Stimulated activated CD4-positive, alpha-beta T cell treated with anti-CD3 and anti-CD28 coated beads, TNF-alpha, amount 100 ng/mL, for 48 hours (primary cell): ENCODE measurements at regions not wholly inside any gene's neighbourhood (a gene's known extent, or its start where the extent isn't known, plus 50 kb on each side); places are given as distances from the start of the nearest gene placed in this dataset.

Experiments used
- DNase-seq, 3 donors: peaks; one replicate each; pipeline ENCODE4 v3.0.0-alpha.2; 2020; ENCODE audit warnings: low read depth in 3 of 3

DNA sequence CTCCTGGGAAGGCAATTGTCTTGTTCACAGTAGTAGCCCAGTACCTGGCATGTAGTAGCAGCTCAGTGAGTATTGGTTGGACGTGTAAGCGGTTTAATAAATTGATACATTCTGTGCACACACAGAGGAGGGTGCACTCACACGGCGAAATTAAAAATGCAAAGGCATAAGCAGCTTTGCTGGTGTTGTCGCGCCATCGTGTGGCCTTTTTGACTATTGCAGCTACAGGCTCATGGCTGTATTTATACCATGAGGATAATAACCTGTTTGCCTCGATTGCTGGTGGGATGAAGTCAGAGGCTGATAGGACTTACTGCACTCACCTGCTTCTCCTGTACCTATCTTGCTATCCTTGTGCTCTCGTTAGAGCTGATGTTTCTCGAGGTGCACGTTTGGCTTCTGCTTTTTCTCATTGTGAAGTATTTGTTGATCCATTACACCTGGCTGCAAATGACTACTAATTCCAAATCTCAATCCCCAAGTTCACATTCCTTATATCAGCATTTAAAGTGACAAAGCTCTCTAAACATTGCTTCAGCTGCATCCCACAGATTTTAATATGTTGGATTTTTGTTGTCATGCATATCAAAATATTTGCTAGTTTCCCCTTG, 61.5 kb downstream of the TBXT start:
- peak; percentile 41 to 55 (median 46) for DNase-seq

DNA sequence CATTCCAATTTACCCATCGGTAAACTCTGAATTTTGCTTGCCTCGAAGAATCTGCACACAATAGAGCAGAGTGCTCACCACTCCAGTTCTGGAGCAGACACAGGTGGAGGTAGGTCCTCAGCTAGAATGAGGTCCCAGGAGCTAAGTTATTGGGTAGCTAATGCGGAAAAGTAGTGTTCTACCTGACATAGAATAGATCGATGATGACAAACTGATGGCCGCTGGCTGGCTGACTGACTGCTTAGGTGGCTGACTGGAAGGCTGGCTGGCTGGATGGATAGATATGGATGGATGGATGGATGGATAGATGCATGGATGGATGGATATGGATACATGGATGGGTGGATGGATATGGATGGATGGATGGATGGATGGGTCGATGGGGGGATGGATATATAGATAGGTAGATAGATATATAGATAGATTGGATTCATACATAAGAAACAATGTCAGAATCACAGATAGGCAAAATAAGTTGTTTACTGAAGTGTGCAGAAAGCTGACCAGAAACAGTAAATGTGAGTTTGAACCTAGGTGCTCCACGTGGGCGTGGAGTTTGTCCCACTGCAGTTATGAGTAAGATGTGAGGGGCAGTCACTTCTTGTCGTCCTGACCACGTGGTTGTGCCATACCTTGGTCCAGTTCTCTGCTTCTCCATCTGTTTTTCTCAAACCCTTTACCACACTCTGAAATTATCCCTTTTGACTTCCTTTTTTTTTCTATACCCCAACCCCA, 62.1 kb downstream of the TBXT start:
- no peak for DNase-seq

GRCh38 chr6:166104872-166105271, 62.8 kb downstream of the TBXT start:
- no peak for DNase-seq

- no peak for DNase-seq
Measured at GRCh38 chr6:166104107-166104506, 63.5 kb downstream of the TBXT start.

DNA sequence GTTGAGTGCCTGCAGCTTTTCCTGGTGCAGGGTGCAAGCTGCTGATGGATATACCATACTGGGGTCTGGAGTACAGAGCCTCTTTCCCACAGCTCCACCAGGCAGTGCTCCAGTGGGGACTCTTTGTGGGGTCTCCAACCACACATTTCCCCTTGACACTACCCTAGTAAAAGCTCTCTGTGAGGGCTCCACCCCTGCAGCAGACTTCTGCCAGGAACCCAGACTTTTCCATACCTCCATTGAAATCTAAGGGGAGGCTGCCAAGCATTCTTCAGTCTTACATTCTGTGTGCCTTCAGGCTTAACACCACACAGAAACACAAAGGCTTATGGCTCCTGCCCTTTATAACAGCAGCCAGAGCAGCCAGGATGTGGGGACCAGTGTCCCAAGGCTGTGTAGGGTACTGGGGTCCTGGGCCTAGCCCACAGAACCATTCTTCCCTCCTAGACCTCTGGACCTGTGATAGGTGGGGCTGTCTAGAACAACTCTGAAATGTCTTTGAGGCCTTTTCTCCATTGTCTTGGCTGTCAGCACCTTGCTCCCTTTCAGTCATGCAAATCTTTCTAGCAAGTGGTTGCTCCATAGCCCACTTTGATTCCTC, 65.7 kb downstream of the TBXT start:
- DNase-seq, result no peak

DNA sequence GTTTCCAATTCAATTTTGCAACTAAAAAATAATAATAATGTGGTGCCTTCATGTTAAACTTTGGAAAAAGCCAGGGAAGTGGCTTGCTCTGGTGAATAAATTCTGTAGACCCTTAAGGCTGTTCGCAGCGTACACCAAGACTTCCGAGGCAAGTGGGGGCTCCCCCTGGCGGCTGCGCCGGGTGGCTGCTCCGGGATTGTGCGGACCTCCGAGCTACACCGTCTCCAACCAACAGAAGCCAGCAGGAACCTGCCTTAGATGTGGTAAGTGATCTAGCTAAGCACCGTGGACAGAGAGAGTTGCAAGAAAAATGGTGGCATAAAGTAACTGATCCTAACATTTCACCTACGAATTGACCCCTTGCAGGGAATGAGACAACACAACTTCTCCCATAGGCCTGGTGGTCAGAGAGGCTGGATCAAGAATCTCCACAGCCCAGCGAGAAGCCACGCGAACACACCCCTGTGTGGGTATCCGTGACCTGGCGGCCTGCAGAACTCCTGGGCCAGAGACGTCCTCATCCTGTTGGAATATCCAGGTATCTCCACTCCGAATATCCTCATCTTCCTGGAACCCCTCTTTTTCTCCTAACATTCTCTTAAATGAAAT, 69.6 kb downstream of the TBXT start:
- DNase-seq, result peak; percentile 22 to 47 (median 31)

DNA sequence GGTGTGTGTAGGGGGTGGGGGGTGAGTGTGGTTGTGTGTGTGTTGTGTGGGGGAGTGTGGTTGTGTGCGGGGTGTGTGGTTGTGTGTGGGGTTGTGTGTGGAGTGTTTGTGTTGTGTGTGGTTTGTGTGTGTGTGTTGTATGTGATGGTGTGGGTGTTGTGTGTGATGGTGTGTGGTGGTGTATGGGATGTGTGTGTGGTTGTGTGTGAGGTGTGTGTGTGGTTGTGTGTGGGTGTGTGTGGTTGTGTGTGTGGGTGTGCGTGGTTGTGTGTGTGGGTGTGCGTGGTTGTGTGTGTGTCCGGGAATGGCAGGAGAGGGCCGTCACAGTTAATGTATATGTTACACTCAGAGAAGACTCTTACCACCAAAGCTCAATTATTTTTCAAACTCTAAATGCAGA, 79.8 kb downstream of the TBXT start:
- DNase-seq, result no peak

GRCh38 chr6:166087246-166087645, 80.4 kb downstream of the TBXT start:
- no peak for DNase-seq

DNA sequence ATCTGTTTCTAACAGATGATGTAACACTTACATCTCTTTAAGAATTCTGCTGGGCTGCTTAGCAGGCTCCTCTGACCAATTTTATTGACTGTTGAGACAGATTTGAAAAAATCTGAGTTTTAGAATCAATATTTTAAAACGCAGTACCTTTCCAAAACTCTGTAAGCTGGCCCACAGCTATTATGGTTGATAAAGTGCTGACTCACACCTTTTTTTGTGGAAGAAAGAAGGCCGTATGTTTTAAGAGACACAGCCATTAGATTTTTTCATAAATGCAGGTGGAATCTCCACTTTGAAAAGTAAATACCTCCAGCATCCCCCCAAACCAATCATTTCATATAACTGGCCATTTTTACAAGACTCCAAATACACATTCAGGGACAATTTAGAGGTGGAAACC, 82.2 kb downstream of the TBXT start:
- DNase-seq, result no peak

GRCh38 chr6:166084951-166085350, 82.7 kb downstream of the TBXT start:
- no peak for DNase-seq

- DNase-seq, result no peak
Measured at GRCh38 chr6:166079841-166080240, 87.8 kb downstream of the TBXT start.

DNA sequence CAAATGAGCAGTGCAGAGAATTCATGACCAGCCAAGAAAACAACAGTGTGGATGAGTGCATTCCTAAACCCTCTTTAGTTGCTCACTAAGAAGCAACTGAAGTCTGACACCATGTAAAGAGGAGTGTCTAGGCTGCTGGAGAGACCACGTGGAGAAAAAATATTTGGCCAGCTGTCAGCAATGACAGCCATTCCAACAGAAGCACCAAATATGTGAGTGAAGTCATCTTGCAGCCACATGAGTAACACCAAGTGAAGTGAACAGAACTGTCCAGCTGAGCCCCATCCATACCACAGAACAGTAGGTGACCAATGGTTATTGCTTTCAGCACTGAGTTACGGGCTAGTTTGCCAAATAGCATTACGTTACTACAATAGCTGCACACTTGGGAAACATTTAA, 89.4 kb downstream of the TBXT start:
- DNase-seq, result no peak

- no peak for DNase-seq
Measured at GRCh38 chr6:166076625-166077024, 91.0 kb downstream of the TBXT start.

GRCh38 chr6:166075925-166076324, 91.7 kb downstream of the TBXT start:
- DNase-seq, result no peak

- DNase-seq, result no peak
Measured at GRCh38 chr6:166075186-166075585, 92.5 kb downstream of the TBXT start.

GRCh38 chr6:166073082-166073481, 94.6 kb downstream of the TBXT start:
- DNase-seq, result no peak

GRCh38 chr6:166068768-166069167, 98.9 kb downstream of the TBXT start:
- DNase-seq, result no peak

GRCh38 chr6:166058064-166058739, 109.4 kb downstream of the TBXT start:
- no peak for DNase-seq

DNA sequence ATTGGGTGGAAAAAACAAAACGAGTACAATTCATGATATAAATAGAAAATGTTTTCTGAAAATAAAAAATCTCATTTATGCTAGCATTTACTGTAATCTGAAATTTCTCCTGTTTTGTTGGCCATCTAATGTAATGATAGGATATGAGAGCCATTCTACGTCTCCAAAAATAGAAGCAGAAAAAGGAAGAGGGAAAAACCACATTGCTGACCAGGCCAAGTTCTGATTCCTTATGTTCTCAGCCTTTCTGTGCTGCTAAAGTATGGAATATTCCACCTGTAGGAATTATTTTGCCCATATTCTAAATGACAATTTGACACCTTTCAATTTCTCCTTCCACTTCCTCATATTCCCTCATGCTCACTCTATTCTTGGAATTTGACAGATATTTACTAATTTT, 110.2 kb downstream of the TBXT start:
- no peak for DNase-seq

- no peak for DNase-seq
Measured at GRCh38 chr6:166056637-166057036, 111.0 kb downstream of the TBXT start.

GRCh38 chr6:166055801-166056200, 111.8 kb downstream of the TBXT start:
- no peak for DNase-seq

DNA sequence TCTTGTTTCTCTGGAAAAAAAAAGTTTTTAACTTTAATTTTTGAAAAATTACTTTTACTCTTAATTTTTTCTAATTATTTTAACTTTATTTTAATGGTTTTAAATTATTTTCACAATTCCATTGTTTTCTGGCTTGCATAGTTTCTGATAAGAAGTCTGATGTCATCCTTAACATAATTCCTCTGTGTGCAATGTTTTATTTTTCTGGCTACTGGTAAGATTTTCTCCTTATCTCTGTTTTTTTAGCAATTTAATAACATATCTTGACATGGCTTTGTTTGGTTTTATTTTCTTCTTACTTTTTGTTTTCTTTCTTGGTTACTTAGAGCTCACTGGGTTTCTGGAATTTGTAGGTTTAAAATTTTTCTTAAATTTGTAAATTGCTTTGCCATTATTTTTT, 114.8 kb downstream of the TBXT start:
- no peak for DNase-seq
